NCI-H1105 treated with DMSO at 0.1 percent for 48 hours (cell line): ENCODE measurements at regions not wholly inside any gene's neighbourhood (a gene's known extent, or its start where the extent isn't known, plus 50 kb on each side); places are given as distances from the start of the nearest gene placed in this dataset.
"Not testable (repeated sequence)": the region's sequence is repeated elsewhere in the genome, so short reads cannot be mapped to it uniquely, and the experiment has no call there.

Source experiments
- DNase-seq: peaks from one replicate; lab custom pipeline; 2025; lab: John Stamatoyannopoulos, UW

- no peak for DNase-seq
These were observed 98.0 kb upstream of the ELMO1 start for GRCh38 chr7:37546677-37547076.

GRCh38 chr7:37549076-37549931 lies 100.6 kb upstream of the ELMO1 start:
- DNase-seq: no peak

- DNase-seq: no peak
These were observed 101.8 kb upstream of the ELMO1 start for GRCh38 chr7:37550426-37550825.

GRCh38 chr7:37550872-37551271 lies 102.2 kb upstream of the ELMO1 start:
- DNase-seq: no peak

GRCh38 chr7:37552030-37552429 lies 103.4 kb upstream of the ELMO1 start:
- no peak for DNase-seq

GRCh38 chr7:37552439-37552838 lies 103.8 kb upstream of the ELMO1 start:
- DNase-seq: not testable (repeated sequence)

- DNase-seq: no peak
These were observed 106.9 kb upstream of the ELMO1 start for GRCh38 chr7:37555528-37555927.

- DNase-seq: no peak
These were observed 109.0 kb upstream of the ELMO1 start for GRCh38 chr7:37557571-37558209.

GRCh38 chr7:37558320-37559096 lies 109.8 kb upstream of the ELMO1 start:
- no peak for DNase-seq

GRCh38 chr7:37570145-37570544 lies 113.4 kb upstream of the GPR141 start:
- no peak for DNase-seq

- DNase-seq: no peak
These were observed 111.8 kb upstream of the GPR141 start for GRCh38 chr7:37571806-37572205.

GRCh38 chr7:37577412-37577811 lies 106.2 kb upstream of the GPR141 start:
- no peak for DNase-seq

- DNase-seq: no peak
These were observed 105.7 kb upstream of the GPR141 start for GRCh38 chr7:37577901-37578300.

- DNase-seq: no peak
These were observed 105.2 kb upstream of the GPR141 start for GRCh38 chr7:37578350-37578749.

GRCh38 chr7:37580376-37580775 lies 103.2 kb upstream of the GPR141 start:
- DNase-seq: peak; percentile 24

- DNase-seq: not testable (repeated sequence)
These were observed 98.7 kb upstream of the GPR141 start for GRCh38 chr7:37584651-37585463.

GRCh38 chr7:37590824-37591223 lies 92.7 kb upstream of the GPR141 start:
- DNase-seq: no peak

GRCh38 chr7:37592366-37592765 lies 91.2 kb upstream of the GPR141 start:
- DNase-seq: peak; percentile 25

GRCh38 chr7:37594602-37595001 lies 89.0 kb upstream of the GPR141 start:
- DNase-seq: no peak

GRCh38 chr7:37598824-37599223 lies 84.7 kb upstream of the GPR141 start:
- no peak for DNase-seq

GRCh38 chr7:37601321-37601720 lies 82.2 kb upstream of the GPR141 start:
- no peak for DNase-seq

GRCh38 chr7:37604078-37604477 lies 79.5 kb upstream of the GPR141 start:
- DNase-seq: no peak
